Smooth muscle cell (in vitro differentiated cells): ENCODE measurements at regions not wholly inside any gene's neighbourhood (a gene's known extent, or its start where the extent isn't known, plus 50 kb on each side); places are given as distances from the start of the nearest gene placed in this dataset.

Experiments used
- DNase-seq: peaks from one replicate; lab custom pipeline; 2025; ENCODE audit not compliant: unreplicated experiment; lab: John Stamatoyannopoulos, UW
- H2AFZ ChIP-seq: fragments of 200-600 bp; sonication (generic); 2 replicates; pipeline ENCODE4 v1.6.0; 2016; ENCODE audit warnings: antibody characterized with exemption, low read depth, mild to moderate bottlenecking
- H3F3A ChIP-seq: fragments of 200-600 bp; sonication (generic); 2 replicates; pipeline ENCODE4 v1.6.0; 2017; ENCODE audit warnings: antibody characterized with exemption, low read depth
- H3K27ac ChIP-seq: fragments of 200-600 bp; sonication (generic); 2 replicates; pipeline ENCODE4 v1.5.1; 2016; ENCODE audit warnings: low read depth, mild to moderate bottlenecking
- H3K27me3 ChIP-seq: fragments of 200-600 bp; sonication (generic); 2 replicates; pipeline ENCODE4 v1.6.1; 2016; ENCODE audit warnings: low read depth, mild to moderate bottlenecking
- H3K36me3 ChIP-seq: fragments of 200-600 bp; sonication (generic); 2 replicates; pipeline ENCODE4 v1.5.1; 2016; ENCODE audit warnings: low read depth
- H3K4me1 ChIP-seq: fragments of 200-600 bp; sonication (generic); 2 replicates; pipeline ENCODE4 v1.5.1; 2016; ENCODE audit warnings: low read depth
- H3K4me2 ChIP-seq: fragments of 200-600 bp; sonication (generic); 2 replicates; pipeline ENCODE4 v1.6.0; 2016; ENCODE audit warnings: mild to moderate bottlenecking
- H3K4me3 ChIP-seq: fragments of 200-600 bp; sonication (generic); 2 replicates; pipeline ENCODE4 v1.5.1; 2016; ENCODE audit warnings: mild to moderate bottlenecking
- H3K79me2 ChIP-seq: fragments of 200-600 bp; sonication (generic); 2 replicates; pipeline ENCODE4 v1.6.0; 2016; ENCODE audit warnings: low read depth, mild to moderate bottlenecking
- H3K9ac ChIP-seq: fragments of 200-600 bp; sonication (generic); 2 replicates; pipeline ENCODE4 v1.6.0; 2016; ENCODE audit warnings: low read depth
- H3K9me3 ChIP-seq: fragments of 200-600 bp; sonication (generic); replicated peaks from 2 replicates; pipeline ENCODE4 v1.5.1; 2016; ENCODE audit warnings: low read depth
- H4K20me1 ChIP-seq: fragments of 200-600 bp; sonication (generic); 2 replicates; pipeline ENCODE4 v1.6.0; 2016; ENCODE audit warnings: low read depth
- WGBS: methylation state at CpG from one replicate; pipeline ENCODE4 v1.1.7; 2016; ENCODE audit warnings: low lambda C conversion rate; 5-methylcytosine and 5-hydroxymethylcytosine counted together
- TF ChIP-seq, protein P1 (sequence below): fragments of 200-600 bp; sonication (generic); IDR thresholded peaks from 2 replicates; pipeline ENCODE4 v1.5.1; 2017; ENCODE audit warnings: borderline replicate concordance, mild to moderate bottlenecking, antibody characterized with exemption; ENCODE audit not compliant: insufficient read depth, poor library complexity, severe bottlenecking

DNA sequence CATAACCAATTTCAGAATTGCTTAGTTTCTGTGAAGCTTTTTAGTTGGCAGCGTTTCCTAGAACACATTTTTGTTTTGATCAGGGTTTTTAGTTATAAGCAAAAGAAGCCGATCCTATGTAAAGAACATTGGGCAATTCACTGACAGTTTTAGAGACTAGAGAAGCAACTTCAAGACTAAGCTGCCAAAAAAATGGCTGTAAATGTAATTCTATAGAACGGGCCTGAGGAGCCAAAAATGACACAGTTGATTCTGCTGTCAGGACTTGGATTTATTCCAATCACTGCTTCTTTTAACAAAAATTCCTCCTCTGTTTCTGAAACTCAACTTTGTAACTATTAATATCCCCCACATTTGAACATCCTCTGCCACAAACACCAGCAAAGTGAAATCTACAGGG lies 236.0 kb upstream of the EYS start:
- Histone ChIP-seq H3K27me3 (no peaks in the 10 kb centered on the region), H3K36me3 (no peaks in the 10 kb centered on the region), H3K4me2 (no peak overlapping the region), H3K9ac (no peak overlapping the region), H4K20me1 (no peaks in the 10 kb centered on the region), H3K9me3 (no peaks in the 10 kb centered on the region), H3K79me2 (no peaks in the 10 kb centered on the region), H3F3A (no peaks in the 10 kb centered on the region), H2AFZ (no peak overlapping the region), H3K27ac (no peak overlapping the region), H3K4me3 (no peak overlapping the region), H3K4me1 (peaks cover 11% of the 10 kb centered on the region)
- WGBS, result 90% methylated on average over 3 of the region's 3 CpGs
- TF ChIP-seq, protein P1, sequence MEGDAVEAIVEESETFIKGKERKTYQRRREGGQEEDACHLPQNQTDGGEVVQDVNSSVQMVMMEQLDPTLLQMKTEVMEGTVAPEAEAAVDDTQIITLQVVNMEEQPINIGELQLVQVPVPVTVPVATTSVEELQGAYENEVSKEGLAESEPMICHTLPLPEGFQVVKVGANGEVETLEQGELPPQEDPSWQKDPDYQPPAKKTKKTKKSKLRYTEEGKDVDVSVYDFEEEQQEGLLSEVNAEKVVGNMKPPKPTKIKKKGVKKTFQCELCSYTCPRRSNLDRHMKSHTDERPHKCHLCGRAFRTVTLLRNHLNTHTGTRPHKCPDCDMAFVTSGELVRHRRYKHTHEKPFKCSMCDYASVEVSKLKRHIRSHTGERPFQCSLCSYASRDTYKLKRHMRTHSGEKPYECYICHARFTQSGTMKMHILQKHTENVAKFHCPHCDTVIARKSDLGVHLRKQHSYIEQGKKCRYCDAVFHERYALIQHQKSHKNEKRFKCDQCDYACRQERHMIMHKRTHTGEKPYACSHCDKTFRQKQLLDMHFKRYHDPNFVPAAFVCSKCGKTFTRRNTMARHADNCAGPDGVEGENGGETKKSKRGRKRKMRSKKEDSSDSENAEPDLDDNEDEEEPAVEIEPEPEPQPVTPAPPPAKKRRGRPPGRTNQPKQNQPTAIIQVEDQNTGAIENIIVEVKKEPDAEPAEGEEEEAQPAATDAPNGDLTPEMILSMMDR, result no peak
- no peak for DNase-seq

GRCh38 chr6:65938000-65938399 lies 231.0 kb upstream of the EYS start:
- 95% methylated on average over 2 of the region's 2 CpGs for WGBS
- H3K9me3 ChIP-seq, result no peaks in the 10 kb centered on the region
- H3F3A ChIP-seq, result no peaks in the 10 kb centered on the region
- H3K27me3 ChIP-seq, result no peaks in the 10 kb centered on the region
- H2AFZ ChIP-seq, result no peak overlapping the region
- no peak overlapping the region for H3K9ac ChIP-seq
- TF ChIP-seq, protein P1, result no peak
- no peak overlapping the region for H3K4me2 ChIP-seq
- H3K36me3 ChIP-seq, result no peaks in the 10 kb centered on the region
- H4K20me1 ChIP-seq, result no peaks in the 10 kb centered on the region
- no peaks in the 10 kb centered on the region for H3K79me2 ChIP-seq
- no peak overlapping the region for H3K4me3 ChIP-seq
- H3K27ac ChIP-seq, result no peak overlapping the region
- DNase-seq, result no peak
- no peaks in the 10 kb centered on the region for H3K4me1 ChIP-seq

DNA sequence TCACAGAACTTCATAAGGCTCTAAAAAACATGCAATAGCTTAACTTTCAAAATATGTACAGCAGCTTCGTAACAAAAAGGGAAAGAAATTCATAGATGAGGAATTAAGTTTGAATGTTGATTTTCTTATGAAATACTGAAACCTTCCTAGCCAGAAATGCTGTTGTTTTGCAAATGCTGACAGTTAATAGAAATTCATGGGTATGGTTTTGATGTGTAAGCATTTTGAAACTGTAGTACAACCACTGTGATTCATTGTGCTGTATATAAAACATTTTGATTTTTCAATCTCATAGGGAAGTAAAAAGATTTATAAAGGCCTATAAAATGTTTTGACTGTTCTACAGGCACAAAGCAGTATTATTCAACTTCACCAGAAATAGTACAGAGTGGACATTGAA lies 228.4 kb upstream of the EYS start:
- Histone ChIP-seq H3K27ac (no peak overlapping the region), H2AFZ (no peak overlapping the region), H3F3A (no peaks in the 10 kb centered on the region), H3K9me3 (no peaks in the 10 kb centered on the region), H3K27me3 (no peaks in the 10 kb centered on the region), H3K79me2 (no peaks in the 10 kb centered on the region), H3K36me3 (no peaks in the 10 kb centered on the region), H3K4me3 (no peak overlapping the region), H3K4me1 (no peaks in the 10 kb centered on the region), H3K9ac (no peak overlapping the region), H3K4me2 (no peak overlapping the region), H4K20me1 (no peaks in the 10 kb centered on the region)
- DNase-seq, result no peak
- 94% methylated on average over 1 of the region's 1 CpG for WGBS
- TF ChIP-seq, protein P1, result no peak

GRCh38 chr6:65933390-65933789 lies 226.4 kb upstream of the EYS start:
- Histone ChIP-seq H3K4me3 (no peak overlapping the region), H3K9ac (no peak overlapping the region), H3K4me1 (no peaks in the 10 kb centered on the region), H3K79me2 (no peaks in the 10 kb centered on the region), H3K9me3 (no peaks in the 10 kb centered on the region), H3F3A (no peaks in the 10 kb centered on the region), H3K27me3 (no peaks in the 10 kb centered on the region), H2AFZ (no peak overlapping the region), H3K36me3 (no peaks in the 10 kb centered on the region), H3K4me2 (no peak overlapping the region), H3K27ac (no peak overlapping the region), H4K20me1 (no peaks in the 10 kb centered on the region)
- 74% methylated on average over 1 of the region's 1 CpG for WGBS
- TF ChIP-seq, protein P1, result no peak
- DNase-seq, result no peak
